K562 (cell line): ENCODE measurements at regions not wholly inside any gene's neighbourhood (a gene's known extent, or its start where the extent isn't known, plus 50 kb on each side); places are given as distances from the start of the nearest gene placed in this dataset.
A peak's percentile ranks its signal among the peaks of the same experiment; 100 is the strongest.

ENCODE experiments used
- ATAC-seq: fragments of 200-7000 bp; cut with Tn5 transposase; 3 replicates; pipeline ENCODE4 v1.9.1; 2020; ENCODE audit warnings: moderate library complexity
- BruUV-seq: library from RNA; stranded (reverse); fragments of 400-500 nt; replicated peaks from 2 replicates; lab custom pipeline; 2021; lab: Mats Ljungman, UMichigan
- CTCF ChIA-PET: fragments of 300-600 bp; formaldehyde crosslinking; extraction: SDS; loops from one replicate; lab custom pipeline; 2021; ENCODE audit warnings: low intra/inter-chr PET ratio; lab: Yijun Ruan, JAX
- POLR2A ChIA-PET: fragments of 300-600, 350-650 bp; sonication (Branson Sonifier 250); formaldehyde crosslinking; extraction: SDS; loops from one replicate; lab custom pipeline; 2021; ENCODE audit warnings: antibody characterized with exemption, inconsistent platforms; lab: Yijun Ruan, JAX
- DNase-seq, 4 experiments: peaks; one replicate each; pipeline versions ENCODE4 v3.0.0 to v3.0.0-alpha.2; 2011 to 2018; ENCODE audit warnings: low spot score in 3 of 4, mixed read lengths in 3 of 4; ENCODE audit errors: extremely low read depth in 1 of 4
- FAIRE-seq: peaks from 2 replicates; lab custom pipeline; 2011; peaks lifted over from hg19 to GRCh38; lab: Jason Lieb, UNC
- H2AFZ ChIP-seq: 2 replicates; pipeline ENCODE4 v1.6.0; 2011; ENCODE audit warnings: low read depth, low read length, control low read depth, inconsistent platforms
- H3K27ac ChIP-seq: fragments of 200-600 bp; 3 replicates; pipeline ENCODE4 v1.8.0; 2011; ENCODE audit warnings: low read depth, mild to moderate bottlenecking, control low read depth, inconsistent platforms, low read length, moderate library complexity, mixed read lengths; ENCODE audit errors: extremely low read depth
- H3K27me3 ChIP-seq, 2 experiments: fragments of 300-600 bp in 1 of 2; 2 replicates in 1 of 2; 3 replicates in 1 of 2; pipeline versions ENCODE4 v1.6.0 to v1.8.0; 2011; ENCODE audit warnings: inconsistent platforms in 2 of 2, low read length in 2 of 2, mild to moderate bottlenecking in 1 of 2, mixed read lengths in 1 of 2, moderate library complexity in 1 of 2; ENCODE audit not compliant: control insufficient read depth in 2 of 2, insufficient read depth in 2 of 2
- H3K36me3 ChIP-seq: fragments of 300-600 bp; 3 replicates; pipeline ENCODE4 v1.8.0; 2011; ENCODE audit warnings: mild to moderate bottlenecking, low read length, inconsistent platforms; ENCODE audit not compliant: control insufficient read depth, insufficient read depth
- H3K4me1 ChIP-seq, 2 experiments: fragments of 200-600 bp in 1 of 2; replicated peaks in 1 of 2; 2 replicates in 1 of 2; 3 replicates in 1 of 2; pipeline versions ENCODE4 v1.5.1 to v1.8.0; 2011; ENCODE audit warnings: inconsistent platforms in 2 of 2, low read length in 2 of 2, mild to moderate bottlenecking in 1 of 2, mixed read lengths in 1 of 2, moderate library complexity in 1 of 2; ENCODE audit not compliant: control insufficient read depth in 2 of 2, insufficient read depth in 2 of 2
- H3K4me2 ChIP-seq: 2 replicates; pipeline ENCODE4 v1.6.1; 2011; ENCODE audit warnings: low read length, control low read depth, inconsistent platforms, mixed read lengths; ENCODE audit not compliant: insufficient read depth
- H3K4me3 ChIP-seq: fragments of 200-600 bp; sonication (generic), shearing (Covaris generic); 2 replicates; pipeline ENCODE4 v1.5.1; 2016; ENCODE audit warnings: control low read depth, inconsistent platforms
- H3K79me2 ChIP-seq: fragments of 200-600 bp; 3 replicates; pipeline ENCODE4 v1.8.0; 2011; ENCODE audit warnings: low read length, inconsistent platforms; ENCODE audit not compliant: control insufficient read depth, insufficient read depth
- H3K9ac ChIP-seq, 2 experiments: 2 replicates each; pipeline versions ENCODE4 v1.6.0 to v1.6.1; 2011; ENCODE audit warnings: low read depth in 2 of 2, low read length in 2 of 2, control low read depth in 1 of 2, inconsistent platforms in 1 of 2, mild to moderate bottlenecking in 1 of 2, mixed read lengths in 1 of 2; ENCODE audit not compliant: insufficient read depth in 1 of 2
- H3K9me1 ChIP-seq: one replicate; pipeline ENCODE4 v1.6.0; 2011; ENCODE audit warnings: inconsistent platforms, mild to moderate bottlenecking, low read length, moderate library complexity; ENCODE audit not compliant: control insufficient read depth, insufficient read depth
- H3K9me3 ChIP-seq: replicated peaks from 2 replicates; pipeline ENCODE4 v1.5.1; 2011; ENCODE audit warnings: low read depth, low read length, inconsistent platforms; ENCODE audit not compliant: control insufficient read depth, insufficient read depth
- H4K20me1 ChIP-seq: replicated peaks from 2 replicates; pipeline ENCODE4 v1.6.1; 2011; ENCODE audit warnings: low read length, inconsistent platforms, mixed read lengths; ENCODE audit not compliant: control insufficient read depth, insufficient read depth
- ARHGAP35 ChIP-seq: fragments of 450-650 bp; IDR thresholded peaks from 2 replicates; pipeline ENCODE4 v1.6.1; 2018; ENCODE audit not compliant: partially characterized antibody
- ARNT ChIP-seq, 2 experiments: fragments of 450-650 bp; IDR thresholded peaks; 2 replicates each; pipeline ENCODE4 v1.6.1; 2016; ENCODE audit warnings: mild to moderate bottlenecking in 1 of 2
- ATF7 ChIP-seq: fragments of 450-650 bp; IDR thresholded peaks from 2 replicates; pipeline ENCODE4 v1.7.1; 2014; ENCODE audit warnings: mild to moderate bottlenecking, moderate library complexity
- BHLHE40 ChIP-seq: IDR thresholded peaks from 2 replicates; pipeline ENCODE4 v1.6.1; 2011; ENCODE audit warnings: low read length, improper control_type of control experiment
- CCAR2 ChIP-seq: fragments of 200-400 bp; formaldehyde crosslinking; IDR thresholded peaks from 2 replicates; pipeline ENCODE4 v1.6.1; 2017; ENCODE audit warnings: mild to moderate bottlenecking, low read depth, low read length
- DIDO1 ChIP-seq: fragments of 450-650 bp; IDR thresholded peaks from 2 replicates; pipeline ENCODE4 v1.6.1; 2016; ENCODE audit warnings: low read depth, missing biosample characterization, missing genetic modification characterization
- ETV6 ChIP-seq, 3 experiments: fragments of 150-350 bp in 1 of 3; sonication (generic) in 1 of 3; formaldehyde crosslinking in 1 of 3; IDR thresholded peaks; 2 replicates each; pipeline versions ENCODE4 v1.6.1 to v1.8.0; 2014 to 2022; ENCODE audit warnings: borderline replicate concordance in 2 of 3, low read depth in 2 of 3, antibody characterized with exemption in 1 of 3, low read length in 1 of 3, mild to moderate bottlenecking in 1 of 3, missing genetic modification reagents in 1 of 3
- FOXA1 ChIP-seq: fragments of 450-650 bp; IDR thresholded peaks from 2 replicates; pipeline ENCODE4 v1.6.1; 2016; ENCODE audit warnings: mild to moderate bottlenecking, borderline replicate concordance
- NCOR1 ChIP-seq: fragments of 450-650 bp; IDR thresholded peaks from 2 replicates; pipeline ENCODE4 v1.6.1; 2016; ENCODE audit warnings: mild to moderate bottlenecking, moderate library complexity
- NFE2L1 ChIP-seq: fragments of 450-650 bp; IDR thresholded peaks from 2 replicates; pipeline ENCODE4 v1.6.1; 2016; ENCODE audit warnings: missing genetic modification characterization, low read depth, mild to moderate bottlenecking, missing compliant biosample characterization, moderate library complexity, borderline replicate concordance
- POLR2H ChIP-seq: IDR thresholded peaks from 2 replicates; pipeline ENCODE4 v1.6.1; 2016; ENCODE audit warnings: missing genetic modification characterization, low read depth, mild to moderate bottlenecking, control low read depth, missing compliant biosample characterization, moderate library complexity
- POU5F1 ChIP-seq: fragments of 150-350 bp; IDR thresholded peaks from 2 replicates; pipeline ENCODE4 v1.6.1; 2014; ENCODE audit warnings: borderline replicate concordance, low read length, low read depth, mild to moderate bottlenecking; ENCODE audit not compliant: partially characterized antibody
- SMAD3 ChIP-seq: fragments of 450-650 bp; formaldehyde crosslinking; conservative IDR thresholded peaks from 2 replicates; pipeline ENCODE4 v1.4.0; 2020; ENCODE audit warnings: mild to moderate bottlenecking
- ZBTB1 ChIP-seq: sonication (generic); formaldehyde crosslinking; IDR thresholded peaks from 2 replicates; pipeline ENCODE4 v1.8.1; 2023; ENCODE audit warnings: missing genetic modification reagents, low read depth, mild to moderate bottlenecking, borderline replicate concordance
- ZBTB40 ChIP-seq, 2 experiments: fragments of 450-650 bp in 1 of 2; sonication (generic) in 1 of 2; formaldehyde crosslinking in 1 of 2; IDR thresholded peaks; 2 replicates each; pipeline versions ENCODE4 v1.7.1 to v1.9.0; 2016 to 2022; ENCODE audit warnings: inconsistent platforms in 1 of 2, mild to moderate bottlenecking in 1 of 2, missing genetic modification reagents in 1 of 2
- ZNF75A ChIP-seq: fragments of 450-650 bp; formaldehyde crosslinking; IDR thresholded peaks from 2 replicates; pipeline ENCODE4 v1.4.0; 2020; ENCODE audit warnings: mild to moderate bottlenecking
- WGBS: fragments of 100-300 bp; shearing (Covaris generic); methylation state at CpG from one replicate; pipeline ENCODE4 v1.1.6; 2016; ENCODE audit warnings: low coverage, mixed read lengths; ENCODE audit not compliant: insufficient coverage; ENCODE audit errors: missing lambda C conversion rate; 5-methylcytosine and 5-hydroxymethylcytosine counted together
- in situ Hi-C: fragments of 300-500 bp; cut with MboI; formaldehyde crosslinking; loops from 4 replicates; pipeline ENCODE4 v1.15.0; 2018; ENCODE audit warnings: inconsistent platforms, mixed read lengths
- intact Hi-C: fragments of 100-400 bp; cut with micrococcal nuclease; formaldehyde crosslinking; loops from 2 replicates; pipeline ENCODE4 v1.14.2; 2022

GRCh38 chrX:88202149-88202548, 544.9 kb upstream of the CPXCR1 start:
- in situ Hi-C loops (no loop called here), intact Hi-C loops (no loop called here)
- Histone ChIP-seq H3K4me2 (no peak overlapping the region), H3K4me1 (no peaks in the 10 kb centered on the region), H3K27me3 (no peaks in the 10 kb centered on the region), H4K20me1 (no peaks in the 10 kb centered on the region), H3K9me3 (no peaks in the 10 kb centered on the region), H3K9me1 (no peaks in the 10 kb centered on the region), H3K79me2 (no peaks in the 10 kb centered on the region), H3K36me3 (no peaks in the 10 kb centered on the region), H3K27ac (no peak overlapping the region), H3K4me3 (no peak overlapping the region), H2AFZ (no peak overlapping the region), H3K9ac (no peak overlapping the region)
- DNase-seq (peak in 1 of 4 experiments; percentile 1), ATAC-seq (no peak), FAIRE-seq (no peak)
- BruUV-seq, result no TSS peak
- WGBS, result 0% methylated on average over 1 of the region's 2 CpGs
- ChIA-PET POLR2A (no interaction called here), CTCF (no interaction called here)
- TF ChIP-seq ZBTB1 (CRISPR knock-in tag), result no peak
- TF ChIP-seq ARHGAP35, result no peak
- no peak for TF ChIP-seq FOXA1
- TF ChIP-seq NFE2L1, result no peak
- TF ChIP-seq ZBTB40 (IDR thresholded peaks at IDR 0.05), result no peak
- no peak for TF ChIP-seq ZBTB40 (CRISPR knock-in tag; IDR thresholded peaks at IDR 0.05)
- no peak for TF ChIP-seq NCOR1
- no peak for TF ChIP-seq POU5F1
- TF ChIP-seq ARNT (IDR thresholded peaks at IDR 0.05), result no peak
- no peak for TF ChIP-seq SMAD3 (CRISPR knock-in tag)
- TF ChIP-seq ZNF75A (CRISPR knock-in tag), result no peak
- no peak for TF ChIP-seq DIDO1 (tag)
- TF ChIP-seq POLR2H, result no peak
- TF ChIP-seq ETV6 (IDR thresholded peaks at IDR 0.05; ENCODE audit: borderline replicate concordance in 1 of 2, low read depth in 2 of 2, low read length in 1 of 2), result no peak
- no peak for TF ChIP-seq ETV6 (CRISPR knock-in tag; IDR thresholded peaks at IDR 0.05; ENCODE audit: borderline replicate concordance)
- TF ChIP-seq CCAR2, result no peak
- TF ChIP-seq BHLHE40, result no peak
- no peak for TF ChIP-seq ATF7
